ENCODE measurements at regions not wholly inside any gene's neighbourhood (a gene's known extent, or its start where the extent isn't known, plus 50 kb on each side); places are given as distances from the start of the nearest gene placed in this dataset.
"Not testable (repeated sequence)": the region's sequence is repeated elsewhere in the genome, so short reads cannot be mapped to it uniquely, and the experiment has no call there.

DNA sequence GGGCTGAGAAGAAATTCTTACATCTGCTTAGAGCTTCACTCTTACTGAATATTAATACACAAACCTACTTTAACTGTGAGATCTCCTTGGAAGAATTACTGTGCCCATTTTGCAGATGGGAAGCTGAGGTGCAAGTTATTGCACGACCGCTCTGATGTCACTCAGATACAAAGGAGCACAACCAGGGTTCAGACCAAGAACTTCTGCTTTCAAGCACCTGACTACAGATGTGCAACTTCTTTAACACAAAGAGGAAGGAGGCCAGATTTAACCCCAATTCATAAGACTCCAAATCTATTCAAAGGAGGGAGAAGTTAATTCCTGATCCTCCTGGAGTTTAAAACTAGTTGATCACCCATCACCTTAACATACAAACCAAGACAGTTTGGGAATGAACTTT, 232.6 kb downstream of the VRK1 start:
- DNase-seq (ENCODE audit: low read depth) = no peak

DNA sequence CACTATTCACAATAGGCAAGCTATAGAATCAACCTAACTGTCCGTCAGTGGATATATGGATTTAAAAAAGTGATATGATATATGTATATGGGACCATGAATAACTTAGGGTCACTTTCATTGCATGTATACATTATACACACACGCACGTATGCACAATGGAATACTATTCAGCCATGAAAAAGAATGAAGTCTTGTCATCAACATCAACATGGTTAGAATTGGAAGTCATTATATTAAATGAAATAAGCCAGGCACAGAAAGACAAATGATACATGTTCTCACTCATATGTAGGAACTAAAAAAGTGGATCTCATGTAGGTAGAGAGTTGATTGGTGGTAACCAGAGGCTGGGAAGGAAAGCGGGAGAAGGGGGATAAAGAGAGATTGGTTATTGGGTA, 234.3 kb downstream of the VRK1 start:
- no peak for DNase-seq (ENCODE audit: low read depth)

DNA sequence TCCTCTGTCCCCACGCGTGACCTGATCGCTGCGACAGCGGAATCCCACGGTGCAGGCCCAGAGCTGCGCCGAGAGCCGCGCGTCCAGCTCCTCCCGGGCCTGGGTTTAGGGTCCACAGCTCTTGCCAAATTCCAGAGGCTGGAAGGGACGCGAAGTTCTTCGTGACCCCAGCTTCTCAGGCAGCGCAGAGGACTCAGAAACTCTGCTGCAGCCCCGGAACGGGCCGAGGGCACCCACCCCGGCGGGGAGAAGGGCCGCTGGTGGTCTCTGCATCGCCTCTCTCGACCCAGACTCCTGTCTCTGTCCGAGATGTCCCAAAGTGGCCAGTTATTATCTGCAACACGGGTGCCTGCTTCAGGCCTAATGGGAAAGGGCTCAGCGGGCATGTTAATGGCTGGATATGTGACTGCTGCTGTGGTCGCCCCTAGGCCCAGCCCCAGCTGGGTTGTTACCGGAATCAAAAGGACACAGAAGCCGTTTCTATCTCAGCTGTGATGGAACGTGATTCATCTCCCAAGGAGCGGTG, 236.4 kb downstream of the VRK1 start:
- DNase-seq (ENCODE audit: low read depth) = no peak

DNA sequence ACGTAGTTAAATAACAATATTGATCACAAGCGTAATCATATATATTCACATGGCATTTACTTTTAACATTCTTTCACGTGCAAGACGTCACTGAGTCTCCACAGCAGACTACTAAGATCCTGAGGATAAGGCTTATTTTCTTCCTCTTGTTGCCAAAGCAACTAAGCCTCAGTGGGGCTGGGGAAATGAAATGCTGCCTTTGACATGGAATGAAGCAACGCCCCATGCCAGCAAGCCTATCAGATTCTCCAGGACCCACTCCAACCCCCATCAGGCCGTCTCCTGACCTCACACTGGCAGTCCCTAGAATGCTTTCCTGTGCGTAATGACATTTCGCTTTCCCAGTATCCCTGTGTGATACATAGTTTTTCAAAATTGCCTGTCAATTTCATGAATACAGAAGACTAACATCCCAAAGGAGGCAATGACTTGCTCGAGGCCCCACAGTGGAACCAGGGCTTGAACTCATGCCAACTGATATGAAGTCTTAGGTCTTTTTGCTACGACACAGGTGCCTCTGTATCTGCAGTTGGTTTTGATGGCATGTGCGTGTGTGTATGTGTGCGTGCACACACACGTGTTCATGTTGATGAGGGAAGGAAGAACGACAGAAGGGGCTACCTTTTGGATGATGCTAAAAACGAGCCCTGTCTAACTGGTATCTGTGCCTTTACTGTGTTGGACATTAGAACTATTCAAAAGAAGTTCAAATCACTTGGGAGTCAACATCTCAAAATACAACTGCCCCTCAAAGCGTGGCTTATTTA, 239.1 kb downstream of the VRK1 start:
- no peak for DNase-seq (ENCODE audit: low read depth)

DNA sequence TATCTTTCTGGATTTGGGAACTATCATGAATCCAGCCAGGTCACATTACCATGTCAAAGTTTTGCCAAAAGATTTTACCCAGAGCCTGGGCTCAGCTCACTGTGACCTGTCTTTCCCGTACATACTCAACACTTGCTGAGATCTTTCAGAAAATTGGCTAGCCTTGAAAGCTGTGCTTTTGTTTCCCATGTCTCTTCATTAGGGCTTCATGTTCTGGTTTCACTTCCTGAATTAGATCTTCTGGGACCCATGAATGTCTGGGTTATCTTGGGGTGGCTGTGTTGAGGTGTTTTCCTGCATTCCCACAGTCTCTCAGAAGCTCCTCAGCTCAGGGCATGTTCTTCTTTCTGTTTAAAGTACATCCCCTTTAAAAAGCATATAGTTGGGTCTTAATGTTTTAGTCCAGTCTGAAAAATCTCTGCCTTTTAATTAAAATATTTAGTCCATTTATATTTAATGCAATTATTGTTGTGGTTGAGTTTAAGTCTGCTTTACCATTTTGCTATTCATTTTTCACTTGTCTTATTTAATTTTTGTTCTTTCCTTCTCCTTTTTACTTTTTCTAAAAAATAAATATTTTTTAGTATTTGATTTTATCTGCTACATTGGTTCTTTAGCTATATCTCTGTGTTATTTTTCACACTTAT, 242.7 kb downstream of the VRK1 start:
- DNase-seq (ENCODE audit: low read depth) = no peak

DNA sequence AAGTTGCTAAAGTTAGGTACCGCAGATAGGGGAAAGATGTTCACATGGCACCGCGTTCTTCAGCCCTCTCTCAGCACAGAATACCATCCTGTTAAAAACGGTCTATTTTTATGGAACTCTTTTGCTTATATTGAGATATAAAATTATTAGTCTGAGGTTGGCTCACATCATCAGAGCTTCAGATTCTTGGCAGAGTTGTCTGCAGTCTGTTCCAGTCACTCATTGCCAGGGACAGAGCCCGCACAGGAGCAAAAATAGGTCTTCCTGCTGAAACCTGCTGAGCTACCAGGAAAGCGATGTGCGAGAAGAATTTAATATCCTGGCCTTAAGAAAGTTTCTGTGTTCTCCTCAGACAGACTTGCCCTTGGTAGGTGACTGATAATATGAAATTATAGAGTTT, 249.8 kb downstream of the VRK1 start:
- DNase-seq (ENCODE audit: low read depth) = no peak

DNA sequence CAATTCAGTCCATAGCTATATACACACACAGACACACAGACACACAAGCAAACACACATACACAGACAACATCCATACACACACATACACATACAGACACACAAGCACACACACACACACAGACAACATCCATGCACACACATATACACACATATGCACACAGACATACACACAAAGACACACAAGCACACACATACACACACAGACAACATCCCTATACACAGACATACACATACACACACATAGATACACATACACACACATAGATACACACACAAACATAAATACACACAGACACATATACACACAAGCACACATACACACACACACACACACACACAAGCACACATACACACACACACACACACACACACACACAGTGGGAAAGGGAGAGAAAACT, 254.8 kb downstream of the VRK1 start:
- no peak for DNase-seq (ENCODE audit: low read depth)

DNA sequence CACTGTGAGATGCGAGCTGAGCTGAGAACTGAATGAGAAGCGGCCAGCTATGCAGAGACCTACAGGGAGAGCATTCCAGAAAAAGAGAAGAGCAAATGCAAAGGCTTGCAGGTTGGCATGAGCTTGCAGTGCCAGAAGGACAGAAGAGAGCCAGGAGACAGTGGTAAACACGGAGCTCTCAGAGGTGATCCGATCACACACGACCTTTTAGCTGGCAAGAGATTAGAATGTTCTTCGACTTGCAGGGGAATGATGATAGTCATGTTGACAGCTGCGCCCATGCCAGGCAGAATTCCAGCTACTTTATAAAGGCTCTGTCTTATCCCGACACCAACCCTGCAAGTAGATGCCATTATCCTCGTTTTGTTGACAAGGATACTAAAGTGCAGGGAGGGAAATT, 256.8 kb downstream of the VRK1 start:
- DNase-seq (ENCODE audit: low read depth) = no peak

DNA sequence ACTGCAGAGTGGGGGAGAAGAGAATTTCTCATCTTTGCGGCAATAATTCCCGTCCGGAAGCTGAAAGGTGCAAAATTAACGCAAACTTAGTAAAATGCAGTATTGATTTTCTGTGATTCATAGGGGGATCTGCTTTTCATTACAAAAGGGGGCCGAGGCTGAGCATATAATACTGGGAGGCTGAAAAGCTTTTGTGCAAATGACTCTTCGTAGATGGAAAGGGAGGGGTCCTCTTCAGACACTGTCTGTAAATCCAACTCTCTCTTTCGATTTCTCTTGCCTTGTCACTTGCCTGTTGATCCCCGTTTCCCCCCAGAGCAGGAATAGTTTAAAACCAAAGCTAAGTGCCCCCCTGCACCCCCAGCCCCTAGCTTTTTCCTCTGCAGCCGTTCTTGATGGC, 258.2 kb downstream of the VRK1 start:
- no peak for DNase-seq (ENCODE audit: low read depth)

DNA sequence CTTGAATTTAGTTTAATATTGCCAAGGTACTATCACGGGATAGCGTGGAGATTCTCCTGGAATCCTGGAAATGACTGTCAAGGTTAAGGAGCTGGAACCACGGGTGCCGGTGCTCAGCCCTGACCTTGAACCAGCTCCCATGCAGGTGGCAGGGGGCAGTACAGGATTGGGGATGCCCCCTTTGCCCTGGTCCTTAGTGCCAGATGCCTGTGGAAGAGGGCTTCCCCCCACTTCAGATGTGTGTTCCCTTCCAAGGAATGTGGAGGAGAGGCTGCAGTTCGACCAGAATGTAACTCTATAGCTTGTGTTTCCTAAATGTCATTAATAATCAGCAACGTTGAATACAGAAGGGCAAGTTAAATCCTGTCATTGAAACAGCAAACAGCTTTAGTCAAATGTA, 258.9 kb downstream of the VRK1 start:
- no peak for DNase-seq (ENCODE audit: low read depth)

DNA sequence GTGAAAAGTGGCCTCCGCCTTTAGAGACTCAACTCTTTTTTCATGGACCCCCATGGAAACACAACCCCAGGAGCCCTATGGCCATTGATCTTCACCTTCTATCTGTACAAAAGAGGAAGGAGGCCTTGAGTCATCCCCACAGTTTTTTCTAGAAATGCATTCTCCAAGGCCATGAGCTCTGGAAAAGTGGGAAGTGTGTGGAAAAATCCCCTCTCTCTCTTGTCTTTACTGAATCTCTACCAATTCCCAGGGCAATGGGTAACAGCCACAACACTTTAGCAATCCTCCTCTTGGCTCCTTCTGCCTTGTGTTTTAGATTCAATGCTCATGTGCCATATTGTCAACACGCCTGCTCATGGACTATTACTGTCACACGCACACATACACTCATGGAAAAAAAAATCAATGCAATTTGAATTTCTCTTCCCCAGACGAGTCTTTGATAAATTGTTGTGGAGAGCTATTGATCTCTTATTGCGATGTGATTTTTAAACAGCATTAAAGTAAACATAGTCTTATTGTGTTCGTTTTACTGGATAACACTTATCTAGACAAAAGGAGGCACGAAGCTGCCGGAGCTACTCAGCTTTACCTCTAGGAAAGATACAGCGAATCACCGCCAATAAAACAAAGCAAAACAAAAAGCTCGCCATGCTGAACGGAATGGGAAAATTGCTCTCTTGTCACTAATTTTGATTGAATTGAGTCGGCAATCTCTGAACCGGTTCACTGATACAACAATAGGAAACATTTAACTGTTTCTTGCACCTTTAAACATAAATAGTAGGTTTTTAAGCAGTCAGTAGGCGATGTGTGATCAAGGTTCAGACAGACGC, 260.3 kb downstream of the VRK1 start:
- DNase-seq (ENCODE audit: low read depth) = no peak

DNA sequence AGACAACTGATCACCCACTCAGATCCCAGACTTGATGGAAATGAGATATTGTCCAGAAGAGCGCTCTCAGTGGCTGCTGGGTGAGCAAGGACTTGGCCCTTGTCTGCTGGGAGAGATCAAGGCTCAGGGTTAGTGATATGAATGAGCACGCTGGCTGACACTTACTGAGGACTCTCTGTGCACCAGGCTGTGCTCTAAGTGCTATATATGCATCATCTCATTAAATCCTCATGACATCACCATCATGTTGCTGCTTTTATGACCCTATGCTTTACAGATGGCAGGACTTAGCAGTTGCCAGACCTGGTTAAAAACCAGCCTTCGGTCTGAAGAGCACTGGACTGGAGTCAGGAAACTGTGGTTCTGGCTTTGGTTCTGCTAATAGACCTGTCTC, 260.9 kb downstream of the VRK1 start:
- no peak for DNase-seq (ENCODE audit: low read depth)

DNA sequence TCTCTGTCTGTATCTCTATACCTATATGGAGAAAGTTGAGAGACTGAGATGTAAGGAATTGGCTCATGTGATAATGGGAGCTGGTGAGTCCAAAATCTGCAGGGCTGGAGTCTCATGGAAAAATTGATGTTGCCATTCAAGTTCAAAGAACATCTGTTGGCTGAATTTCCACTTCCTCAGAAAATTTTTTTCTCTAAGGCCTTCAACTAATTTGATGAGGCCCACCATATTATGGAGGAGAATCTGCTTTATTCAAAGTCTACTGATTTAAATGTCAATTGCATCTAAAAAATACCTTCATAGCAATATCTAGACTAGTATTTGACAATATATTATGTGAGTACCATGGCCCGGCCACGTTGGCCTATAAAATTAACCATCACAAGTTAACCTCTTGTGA, 261.4 kb downstream of the VRK1 start:
- no peak for DNase-seq (ENCODE audit: low read depth)

DNA sequence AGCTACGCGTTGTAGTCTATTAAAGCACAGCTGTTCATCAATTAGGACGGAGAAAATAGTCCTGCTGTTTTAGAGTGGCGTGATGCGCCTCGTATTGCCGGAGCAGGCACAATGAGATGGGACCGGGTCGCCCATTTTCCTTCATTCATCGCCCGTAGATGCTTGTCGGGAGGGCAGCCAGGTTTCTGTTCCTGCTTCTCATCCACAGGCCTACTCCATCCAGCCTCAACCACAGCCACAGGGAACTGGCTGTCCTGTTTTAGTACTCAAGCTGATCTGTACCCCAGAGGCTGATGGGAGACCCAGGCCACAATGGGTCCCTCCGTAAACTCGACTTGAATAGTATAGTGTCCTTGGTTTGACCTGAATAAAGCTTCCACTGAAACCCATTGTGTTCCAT, 264.0 kb downstream of the VRK1 start:
- no peak for DNase-seq (ENCODE audit: low read depth)

DNA sequence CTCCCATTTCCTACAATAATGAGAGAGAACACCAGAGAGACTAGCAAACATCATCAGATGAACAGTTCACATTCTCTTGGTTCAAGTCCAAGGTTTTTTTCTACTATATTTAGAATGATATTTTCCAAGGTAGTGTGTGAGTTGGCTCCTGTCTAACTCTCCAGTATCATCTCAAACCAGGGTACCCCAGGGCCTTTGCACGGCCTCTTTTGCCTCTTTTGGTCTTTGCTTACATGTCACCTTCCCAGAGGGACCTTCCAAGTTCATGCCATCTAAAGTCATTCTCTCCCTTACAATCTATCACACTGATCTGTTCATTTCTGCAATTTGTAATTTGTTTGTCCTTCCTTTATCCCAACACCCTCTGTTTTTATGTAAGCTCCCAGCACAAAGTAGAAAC, 264.5 kb downstream of the VRK1 start:
- no peak for DNase-seq (ENCODE audit: low read depth)

DNA sequence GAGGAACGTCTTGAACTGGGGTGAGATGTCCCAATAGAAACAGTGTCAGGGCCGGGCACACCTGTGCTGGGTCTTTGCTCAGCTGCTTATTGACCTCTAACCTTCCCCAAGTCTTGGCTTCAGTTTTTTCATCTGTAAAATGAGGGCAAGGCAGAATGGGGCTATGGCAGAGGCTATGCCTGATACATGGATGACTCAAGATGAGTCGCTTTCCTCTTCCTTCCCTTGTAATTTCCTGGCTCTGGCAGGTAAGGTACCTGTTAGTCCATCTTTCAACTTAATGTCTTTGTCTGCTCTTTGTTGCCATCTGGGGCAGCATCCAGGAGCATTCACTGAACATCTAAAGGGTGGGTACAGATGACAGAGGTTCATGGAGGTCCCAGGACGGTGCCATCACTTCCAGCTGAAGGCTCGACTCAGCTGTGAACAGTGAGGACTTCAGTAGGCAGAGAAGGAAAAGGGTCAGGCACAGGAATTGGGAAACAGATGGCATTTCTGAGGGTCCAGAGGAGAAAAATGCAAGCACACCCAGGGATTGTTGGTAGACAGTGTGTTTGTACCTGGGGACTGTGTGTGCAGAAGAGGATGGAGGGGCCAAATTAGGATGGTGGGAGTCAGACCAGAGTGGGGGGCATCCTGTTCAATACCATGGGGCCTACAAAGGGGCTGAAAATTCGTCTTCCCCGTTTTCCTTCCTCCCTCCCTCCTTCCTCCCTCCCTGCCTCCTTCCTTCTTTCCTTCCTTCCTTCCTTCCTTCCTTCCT, 268.3 kb downstream of the VRK1 start:
- no peak for DNase-seq (ENCODE audit: low read depth)

DNA sequence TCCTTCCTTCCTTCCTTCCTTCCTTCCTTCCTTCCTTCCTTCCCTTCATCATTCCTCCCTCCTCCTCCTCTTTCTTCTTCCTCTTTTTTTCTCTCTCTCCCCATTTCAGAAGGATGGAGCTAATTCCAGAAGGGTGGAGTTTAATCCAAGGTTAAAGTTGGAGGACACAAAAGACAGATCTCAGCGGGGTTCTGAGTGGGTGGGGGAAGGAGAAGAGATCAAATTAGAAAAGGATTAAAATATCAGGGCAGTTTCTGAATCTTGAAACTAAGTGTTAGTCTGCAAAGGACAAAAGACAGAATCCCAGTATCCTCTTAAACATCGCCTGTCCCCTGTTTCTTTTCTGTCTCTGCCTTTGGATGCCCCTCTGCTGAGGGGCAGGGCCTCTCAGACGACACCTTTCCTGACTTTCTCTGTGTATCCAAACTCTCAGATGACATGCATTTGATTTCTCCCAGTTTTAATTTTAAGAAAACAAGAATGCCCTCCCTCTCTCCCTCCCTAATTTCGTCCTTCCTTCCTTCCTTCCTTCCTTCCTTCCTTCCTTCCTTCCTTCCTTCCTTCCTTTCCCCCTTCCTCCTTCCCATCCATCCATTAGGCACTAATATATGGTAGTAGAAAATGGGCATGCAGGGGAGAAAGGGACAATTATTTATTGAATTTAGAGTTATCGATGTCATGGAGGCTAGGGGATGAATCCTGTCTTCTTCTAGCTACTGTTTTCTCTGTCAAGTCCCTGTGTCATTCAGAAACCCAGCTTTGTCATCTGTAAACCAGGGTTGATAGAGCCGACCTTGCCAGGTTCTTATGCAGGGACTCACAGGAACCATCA, 269.1 kb downstream of the VRK1 start:
- DNase-seq (ENCODE audit: low read depth) = no peak

DNA sequence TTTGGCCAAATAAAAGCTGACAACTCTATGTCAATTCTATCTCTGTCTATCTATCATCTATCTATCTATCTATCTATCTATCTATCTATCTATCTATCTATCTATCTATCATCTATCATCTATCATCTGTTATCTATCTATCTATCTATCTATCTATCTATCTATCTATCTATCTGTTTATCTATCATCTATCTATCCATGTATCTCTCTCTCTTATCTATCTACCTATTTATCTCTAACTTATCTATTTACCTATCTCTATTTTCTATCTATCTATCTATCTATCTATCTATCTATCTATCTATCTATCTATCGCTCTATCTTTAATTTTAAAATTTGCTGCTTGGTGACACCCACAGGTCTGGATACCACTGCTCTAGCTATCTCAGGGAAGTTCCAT, 271.1 kb downstream of the VRK1 start:
- DNase-seq (ENCODE audit: low read depth) = not testable (repeated sequence)

DNA sequence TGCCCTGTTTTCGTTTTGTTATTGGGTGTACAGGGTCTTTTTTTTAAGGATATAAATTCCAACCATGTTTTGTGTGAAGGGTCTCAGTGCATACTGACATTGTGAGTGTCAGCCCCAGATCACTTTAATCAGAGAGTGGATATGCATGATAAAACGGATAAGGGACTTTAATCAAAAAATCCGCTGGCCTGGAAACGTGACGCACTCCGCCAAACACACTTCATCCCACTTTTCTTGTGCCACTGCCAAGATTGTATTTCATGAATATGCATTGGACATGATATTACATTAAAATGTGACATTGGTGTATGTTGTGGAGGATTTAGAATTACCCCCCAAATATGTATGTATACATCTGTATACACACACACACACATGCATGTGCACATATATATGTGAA, 273.1 kb downstream of the VRK1 start:
- DNase-seq (ENCODE audit: low read depth) = no peak

DNA sequence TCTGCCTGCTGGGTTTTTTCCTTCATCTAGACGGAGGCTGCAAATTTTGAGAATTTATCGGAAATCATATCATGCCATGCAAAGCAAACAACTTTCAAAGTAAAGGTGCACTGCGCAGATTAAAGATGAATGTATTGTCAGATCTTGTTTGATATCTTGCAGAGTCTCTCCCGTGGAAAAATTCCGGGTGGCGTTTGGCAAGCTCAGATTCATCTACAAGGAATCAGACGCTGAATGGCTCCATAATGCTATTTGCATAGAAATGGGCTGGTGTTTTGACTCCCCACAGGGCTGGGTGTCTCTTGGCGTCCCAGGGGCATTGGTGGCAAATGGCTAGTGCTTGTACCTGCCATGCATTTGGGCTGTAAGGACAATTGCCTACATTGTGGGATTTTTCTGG, 274.0 kb downstream of the VRK1 start:
- DNase-seq (ENCODE audit: low read depth) = no peak

DNA sequence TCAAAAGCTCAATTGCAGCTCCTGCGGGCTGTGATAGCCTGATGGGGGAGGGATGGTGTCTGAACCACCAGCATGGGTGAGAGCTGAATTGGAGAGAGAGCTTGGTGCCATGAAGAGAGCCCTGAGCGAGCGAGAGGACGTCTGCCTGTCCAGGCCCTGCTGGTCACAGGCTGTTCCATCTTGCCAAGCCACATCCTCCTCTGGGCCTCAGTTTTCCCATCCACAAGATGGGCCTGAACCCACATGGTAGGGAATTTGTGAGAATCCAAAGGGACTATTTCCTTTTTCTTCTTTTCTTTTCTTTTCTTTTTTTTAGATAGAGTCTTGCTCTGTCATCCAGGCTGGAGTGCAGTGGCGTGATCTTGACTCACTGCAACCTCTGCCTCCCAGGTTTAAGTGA, 276.4 kb downstream of the VRK1 start:
- no peak for DNase-seq (ENCODE audit: low read depth)
